ENCODE measurements at regions not wholly inside any gene's neighbourhood (a gene's known extent, or its start where the extent isn't known, plus 50 kb on each side); places are given as distances from the start of the nearest gene placed in this dataset.

DNA sequence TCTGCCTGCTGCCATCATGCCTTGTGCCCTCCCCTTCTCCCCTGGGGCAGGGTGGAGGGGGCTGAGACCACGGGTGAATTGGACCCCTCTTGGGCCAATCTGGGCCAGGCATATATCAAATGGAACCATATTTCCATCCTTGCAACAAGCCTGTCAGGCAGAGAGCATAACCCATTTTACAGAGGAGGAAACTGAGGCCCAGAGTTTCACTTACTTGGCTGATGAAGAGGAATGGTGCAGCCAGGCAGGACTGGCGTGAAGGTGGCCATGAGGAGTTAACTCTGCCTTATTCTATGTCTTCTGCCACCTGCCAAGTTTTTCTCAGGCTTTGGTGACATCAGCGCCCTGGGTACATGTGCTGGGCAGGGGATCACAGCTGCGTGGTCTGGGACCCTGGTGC lies 155.5 kb upstream of the PCBD1 start:
- CTCF ChIA-PET: no interaction called here
- H3K4me3 Mint-ChIP-seq: no peak overlapping the region
- Histone ChIP-seq H3K27me3 (ENCODE audit: insufficient read depth, low read length, poor library complexity, severe bottlenecking) (no peaks in the 10 kb centered on the region), H3K4me3 (ENCODE audit: low read length) (no peak overlapping the region), H3K9me3 (ENCODE audit: low read length) (no peaks in the 10 kb centered on the region), H3K36me3 (ENCODE audit: insufficient read depth, low read length) (no peaks in the 10 kb centered on the region), H3K27ac (ENCODE audit: low read depth, low read length) (no peak overlapping the region), H3K4me1 (ENCODE audit: insufficient read depth, low read length) (no peaks in the 10 kb centered on the region)
- no peaks in the 10 kb centered on the region for H3K9me3 Mint-ChIP-seq
- no peak for DNase-seq
- no peaks in the 10 kb centered on the region for H3K4me1 Mint-ChIP-seq
- no peaks in the 10 kb centered on the region for H3K36me3 Mint-ChIP-seq
- H3K27ac Mint-ChIP-seq: no peak overlapping the region
- peaks cover 22 to 26% of the 10 kb centered on the region in 2 donors for H3K27me3 Mint-ChIP-seq
- POLR2A ChIA-PET: no interaction called here

DNA sequence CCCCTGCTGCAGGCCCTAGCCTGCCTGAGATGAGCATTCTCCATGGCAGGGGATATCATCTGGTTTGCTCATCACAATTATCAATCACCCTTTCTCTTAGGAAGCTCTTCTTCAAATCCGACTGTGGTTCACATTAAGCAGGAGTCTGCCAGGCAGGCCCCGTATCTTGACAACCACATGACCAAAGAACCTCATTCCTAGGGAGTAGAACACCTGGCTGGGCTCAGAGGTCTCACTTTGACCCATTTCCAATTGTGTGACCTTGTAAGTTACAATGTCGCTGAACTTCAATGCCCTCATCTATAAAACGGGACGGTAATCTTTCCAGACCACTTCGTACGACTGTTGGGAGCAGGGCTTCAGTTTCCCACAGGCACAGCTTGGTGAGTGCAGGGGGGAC lies 156.4 kb upstream of the PCBD1 start:
- no peak for DNase-seq
- Mint-ChIP-seq H3K27ac (no peak overlapping the region), H3K4me3 (no peak overlapping the region), H3K36me3 (no peaks in the 10 kb centered on the region), H3K27me3 (peaks cover 22 to 28% of the 10 kb centered on the region in 2 donors), H3K9me3 (no peaks in the 10 kb centered on the region), H3K4me1 (no peaks in the 10 kb centered on the region)
- ChIA-PET CTCF (no interaction called here), POLR2A (no interaction called here)
- H3K27me3 ChIP-seq (ENCODE audit: insufficient read depth, low read length, poor library complexity, severe bottlenecking): no peaks in the 10 kb centered on the region
- H3K4me3 ChIP-seq (ENCODE audit: low read length): no peak overlapping the region
- no peaks in the 10 kb centered on the region for H3K9me3 ChIP-seq (ENCODE audit: low read length)
- H3K36me3 ChIP-seq (ENCODE audit: insufficient read depth, low read length): no peaks in the 10 kb centered on the region
- H3K4me1 ChIP-seq (ENCODE audit: insufficient read depth, low read length): no peaks in the 10 kb centered on the region
- no peak overlapping the region for H3K27ac ChIP-seq (ENCODE audit: low read depth, low read length)

DNA sequence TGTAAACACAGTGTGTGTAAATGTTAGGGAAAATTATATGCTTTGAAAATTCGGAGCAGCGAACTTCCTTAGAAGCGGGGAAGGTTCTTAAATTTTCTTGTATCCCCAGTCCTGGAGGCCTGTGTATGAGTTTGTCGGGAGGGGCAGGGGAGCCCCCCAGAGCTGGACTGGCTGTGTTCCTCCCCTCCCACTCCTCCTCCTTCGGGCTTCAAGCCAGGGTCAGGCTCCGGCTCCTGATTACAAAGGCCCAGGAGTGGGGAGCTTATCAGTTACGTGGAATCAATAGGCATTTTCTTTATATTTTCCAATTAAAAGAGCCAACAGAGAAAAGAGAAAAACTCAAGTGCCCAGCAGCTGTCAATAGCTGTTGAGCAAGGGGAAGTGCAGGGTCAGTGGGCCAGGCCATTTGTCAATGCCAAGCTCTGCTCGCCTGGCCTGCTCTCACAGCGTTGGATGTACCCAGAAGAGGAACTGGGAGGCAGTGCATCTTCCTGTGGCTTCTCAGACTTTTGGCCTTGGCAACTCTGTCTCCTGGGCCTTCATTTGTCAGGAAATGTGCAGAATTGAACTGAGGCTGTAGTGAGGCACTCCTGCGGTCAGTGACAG lies 156.9 kb upstream of the PCBD1 start:
- H3K4me1 Mint-ChIP-seq: no peaks in the 10 kb centered on the region
- H3K4me3 Mint-ChIP-seq: no peak overlapping the region
- no peak overlapping the region for H3K27ac Mint-ChIP-seq
- POLR2A ChIA-PET: no interaction called here
- CTCF ChIA-PET: no interaction called here
- no peaks in the 10 kb centered on the region for H3K9me3 ChIP-seq (ENCODE audit: low read length)
- H3K4me3 ChIP-seq (ENCODE audit: low read length): no peak overlapping the region
- H3K27ac ChIP-seq (ENCODE audit: low read depth, low read length): no peak overlapping the region
- no peaks in the 10 kb centered on the region for H3K4me1 ChIP-seq (ENCODE audit: insufficient read depth, low read length)
- no peaks in the 10 kb centered on the region for H3K36me3 Mint-ChIP-seq
- no peak for DNase-seq
- no peaks in the 10 kb centered on the region for H3K9me3 Mint-ChIP-seq
- peaks cover 22 to 30% of the 10 kb centered on the region in 2 donors for H3K27me3 Mint-ChIP-seq
- H3K36me3 ChIP-seq (ENCODE audit: insufficient read depth, low read length): no peaks in the 10 kb centered on the region
- no peaks in the 10 kb centered on the region for H3K27me3 ChIP-seq (ENCODE audit: insufficient read depth, low read length, poor library complexity, severe bottlenecking)

DNA sequence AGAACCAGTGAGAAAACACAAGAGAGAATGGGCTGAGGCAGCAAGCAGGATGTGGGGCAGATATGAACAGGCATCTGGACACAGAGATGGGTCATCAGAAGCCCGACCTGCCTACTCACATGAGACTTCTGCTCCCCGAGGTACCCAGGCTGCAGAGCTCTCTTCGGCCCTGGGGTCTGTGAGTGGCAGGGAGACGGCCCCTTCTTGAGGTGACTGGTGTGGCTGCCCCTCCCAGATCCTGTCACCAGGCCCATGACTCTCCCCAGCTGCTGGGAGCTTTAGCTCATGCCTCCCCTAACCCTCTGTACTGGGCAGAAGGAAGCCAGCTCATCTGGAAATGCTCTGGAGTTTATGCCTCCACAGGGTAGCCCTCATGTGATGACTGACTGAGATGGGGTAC lies 157.6 kb upstream of the PCBD1 start:
- CTCF ChIA-PET: no interaction called here
- Mint-ChIP-seq H3K4me3 (no peak overlapping the region), H3K27me3 (peaks cover 22 to 36% of the 10 kb centered on the region in 2 donors), H3K36me3 (no peaks in the 10 kb centered on the region), H3K9me3 (no peaks in the 10 kb centered on the region), H3K4me1 (no peaks in the 10 kb centered on the region), H3K27ac (no peak overlapping the region)
- Histone ChIP-seq H3K4me1 (ENCODE audit: insufficient read depth, low read length) (no peaks in the 10 kb centered on the region), H3K36me3 (ENCODE audit: insufficient read depth, low read length) (no peaks in the 10 kb centered on the region), H3K27ac (ENCODE audit: low read depth, low read length) (no peak overlapping the region), H3K9me3 (ENCODE audit: low read length) (no peaks in the 10 kb centered on the region), H3K4me3 (ENCODE audit: low read length) (no peak overlapping the region), H3K27me3 (ENCODE audit: insufficient read depth, low read length, poor library complexity, severe bottlenecking) (no peaks in the 10 kb centered on the region)
- DNase-seq: no peak
- POLR2A ChIA-PET: no interaction called here

DNA sequence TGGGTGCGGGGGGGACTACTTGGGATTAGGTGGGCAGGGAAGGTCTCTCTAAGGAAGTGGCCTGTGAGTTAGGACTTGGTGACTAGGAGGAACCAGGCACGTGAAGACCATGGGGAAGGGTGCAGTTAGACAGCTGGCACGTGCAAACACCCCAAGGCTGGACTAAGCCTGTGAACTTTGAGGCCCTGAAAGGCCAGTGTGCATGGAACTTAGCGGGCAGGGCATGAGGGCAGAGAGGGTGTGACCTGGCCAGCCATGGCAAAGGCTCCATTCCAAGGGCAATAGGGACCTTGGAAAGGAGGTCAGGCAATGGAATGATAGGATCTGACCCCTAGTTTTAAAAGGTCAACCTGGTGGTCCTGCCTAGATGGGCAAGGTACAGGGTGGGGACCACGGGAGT lies 158.4 kb upstream of the PCBD1 start:
- peaks cover 19 to 41% of the 10 kb centered on the region in 2 donors for H3K27me3 Mint-ChIP-seq
- peak overlapping the region in 1 of 8 donors; percentile 48 for H3K27ac Mint-ChIP-seq
- POLR2A ChIA-PET: no interaction called here
- no peaks in the 10 kb centered on the region for H3K9me3 ChIP-seq (ENCODE audit: low read length)
- no peak overlapping the region for H3K27ac ChIP-seq (ENCODE audit: low read depth, low read length)
- H3K4me1 ChIP-seq (ENCODE audit: insufficient read depth, low read length): no peaks in the 10 kb centered on the region
- H3K9me3 Mint-ChIP-seq: no peaks in the 10 kb centered on the region
- CTCF ChIA-PET: no interaction called here
- no peaks in the 10 kb centered on the region for H3K4me1 Mint-ChIP-seq
- no peak overlapping the region for H3K4me3 Mint-ChIP-seq
- no peak for DNase-seq
- H3K27me3 ChIP-seq (ENCODE audit: insufficient read depth, low read length, poor library complexity, severe bottlenecking): no peaks in the 10 kb centered on the region
- H3K4me3 ChIP-seq (ENCODE audit: low read length): no peak overlapping the region
- no peaks in the 10 kb centered on the region for H3K36me3 Mint-ChIP-seq
- no peaks in the 10 kb centered on the region for H3K36me3 ChIP-seq (ENCODE audit: insufficient read depth, low read length)

DNA sequence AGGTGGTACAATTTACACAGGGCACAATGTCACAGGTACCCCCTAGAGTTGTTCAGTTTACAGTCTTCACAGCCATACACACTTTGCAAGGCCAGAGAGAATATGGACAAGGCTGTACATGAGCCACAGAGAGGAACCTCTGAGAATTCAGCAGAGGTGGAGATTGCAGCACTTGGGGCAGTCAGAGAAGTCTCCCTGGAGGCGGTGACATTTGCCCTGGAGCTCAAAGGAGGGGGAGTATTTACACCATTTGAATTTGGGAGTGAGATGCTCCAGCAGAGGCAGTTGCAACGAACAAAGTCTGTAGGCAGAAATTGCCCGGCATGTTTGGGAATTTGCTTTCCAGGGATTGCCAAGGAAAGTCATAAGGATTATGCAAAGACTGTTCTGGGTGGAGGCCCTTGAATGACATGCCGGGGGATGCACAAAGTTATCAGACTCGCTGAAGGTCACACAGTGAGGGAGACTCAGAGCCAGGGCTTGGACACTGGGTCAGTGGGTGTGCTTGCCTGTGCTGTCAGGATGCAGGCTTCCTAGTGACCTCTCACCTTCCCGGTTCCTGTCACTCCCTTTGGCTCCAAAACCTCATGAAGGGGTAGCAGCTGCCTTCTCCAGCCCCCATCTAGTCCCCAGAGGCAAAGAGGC lies 160.7 kb upstream of the PCBD1 start:
- H3K27ac Mint-ChIP-seq: no peak overlapping the region
- Histone ChIP-seq H3K4me3 (ENCODE audit: low read length) (no peak overlapping the region), H3K4me1 (ENCODE audit: insufficient read depth, low read length) (no peaks in the 10 kb centered on the region), H3K36me3 (ENCODE audit: insufficient read depth, low read length) (no peaks in the 10 kb centered on the region), H3K27ac (ENCODE audit: low read depth, low read length) (no peak overlapping the region), H3K9me3 (ENCODE audit: low read length) (no peaks in the 10 kb centered on the region), H3K27me3 (ENCODE audit: insufficient read depth, low read length, poor library complexity, severe bottlenecking) (no peaks in the 10 kb centered on the region)
- no peaks in the 10 kb centered on the region for H3K4me1 Mint-ChIP-seq
- H3K4me3 Mint-ChIP-seq: no peak overlapping the region
- ChIA-PET CTCF (no interaction called here), POLR2A (no interaction called here)
- H3K36me3 Mint-ChIP-seq: no peaks in the 10 kb centered on the region
- H3K9me3 Mint-ChIP-seq: no peaks in the 10 kb centered on the region
- DNase-seq: no peak
- H3K27me3 Mint-ChIP-seq: peaks cover 8 to 30% of the 10 kb centered on the region in 2 donors

DNA sequence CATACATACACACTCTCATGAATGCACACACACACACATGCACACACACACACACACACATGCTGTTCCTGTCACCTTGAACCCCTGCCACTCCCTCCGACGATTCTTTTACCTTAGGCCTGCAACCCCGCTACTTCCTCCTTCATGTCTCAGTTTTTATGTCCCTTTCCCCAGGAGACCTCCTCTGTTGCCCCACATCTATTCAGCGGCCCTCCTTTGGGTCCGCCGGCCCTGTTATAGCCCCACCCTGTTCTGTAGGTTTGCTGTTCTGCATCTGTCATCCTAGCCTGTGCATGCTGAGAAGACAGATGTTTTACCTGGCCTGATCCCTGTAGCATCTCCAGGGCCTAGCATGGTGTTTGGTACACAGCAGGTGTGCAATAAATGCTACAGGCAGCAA lies 161.6 kb upstream of the PCBD1 start:
- Histone ChIP-seq H3K4me1 (ENCODE audit: insufficient read depth, low read length) (no peaks in the 10 kb centered on the region), H3K27ac (ENCODE audit: low read depth, low read length) (no peak overlapping the region), H3K27me3 (ENCODE audit: insufficient read depth, low read length, poor library complexity, severe bottlenecking) (no peaks in the 10 kb centered on the region), H3K36me3 (ENCODE audit: insufficient read depth, low read length) (no peaks in the 10 kb centered on the region), H3K4me3 (ENCODE audit: low read length) (no peak overlapping the region), H3K9me3 (ENCODE audit: low read length) (no peaks in the 10 kb centered on the region)
- CTCF ChIA-PET: no interaction called here
- Mint-ChIP-seq H3K27ac (no peak overlapping the region), H3K4me3 (no peak overlapping the region), H3K27me3 (peaks cover 7 to 30% of the 10 kb centered on the region in 2 donors), H3K9me3 (no peaks in the 10 kb centered on the region), H3K36me3 (no peaks in the 10 kb centered on the region), H3K4me1 (no peaks in the 10 kb centered on the region)
- DNase-seq: no peak
- POLR2A ChIA-PET: no interaction called here

DNA sequence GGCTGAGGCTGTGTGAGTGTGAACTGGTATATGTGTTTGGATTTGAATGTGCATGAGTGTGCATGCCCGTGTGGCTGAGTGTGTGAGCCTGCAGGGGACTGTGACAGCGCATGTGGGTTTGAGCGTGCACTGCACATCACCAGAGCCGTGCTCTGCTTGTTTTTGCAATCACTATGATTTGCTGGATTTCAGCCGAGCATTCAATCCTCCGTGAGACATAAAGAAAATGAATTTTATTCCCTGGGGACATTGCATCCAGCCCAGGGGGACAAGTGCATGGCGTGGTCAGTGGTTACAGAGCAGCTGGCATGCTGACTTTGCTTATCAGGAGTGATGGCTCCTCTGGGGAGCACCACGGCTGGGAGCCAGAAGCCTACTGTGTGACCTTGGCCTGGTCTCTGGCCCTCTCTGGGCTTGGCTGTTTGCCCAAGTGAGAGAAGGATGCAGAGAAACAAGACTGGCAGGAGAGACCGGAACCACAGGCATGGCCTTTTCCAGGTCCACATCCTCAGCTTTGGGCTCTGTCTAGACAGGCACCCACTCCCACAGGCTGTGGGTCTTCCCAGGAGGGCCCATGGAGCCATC lies 160.2 kb upstream of the UNC5B start:
- Histone ChIP-seq H3K9me3 (ENCODE audit: low read length) (no peaks in the 10 kb centered on the region), H3K36me3 (ENCODE audit: insufficient read depth, low read length) (no peaks in the 10 kb centered on the region), H3K27ac (ENCODE audit: low read depth, low read length) (no peak overlapping the region), H3K4me1 (ENCODE audit: insufficient read depth, low read length) (no peaks in the 10 kb centered on the region), H3K27me3 (ENCODE audit: insufficient read depth, low read length, poor library complexity, severe bottlenecking) (no peaks in the 10 kb centered on the region), H3K4me3 (ENCODE audit: low read length) (no peak overlapping the region)
- H3K27me3 Mint-ChIP-seq: peaks cover 3 to 30% of the 10 kb centered on the region in 2 donors
- H3K9me3 Mint-ChIP-seq: no peaks in the 10 kb centered on the region
- POLR2A ChIA-PET: no interaction called here
- CTCF ChIA-PET: no interaction called here
- DNase-seq: no peak
- no peak overlapping the region for H3K4me3 Mint-ChIP-seq
- H3K36me3 Mint-ChIP-seq: no peaks in the 10 kb centered on the region
- no peak overlapping the region for H3K27ac Mint-ChIP-seq
- no peaks in the 10 kb centered on the region for H3K4me1 Mint-ChIP-seq

Measured in CD8-positive, alpha-beta memory T cell (primary cell).